ENCODE measurements at regions not wholly inside any gene's neighbourhood (a gene's known extent, or its start where the extent isn't known, plus 50 kb on each side); places are given as distances from the start of the nearest gene placed in this dataset.
A peak's percentile ranks its signal among the peaks of the same experiment; 100 is the strongest.
"Not testable (repeated sequence)": the region's sequence is repeated elsewhere in the genome, so short reads cannot be mapped to it uniquely, and the experiment has no call there.

- DNase-seq, result no peak
Observed at GRCh38 chr10:4252701-4253100, 467.7 kb upstream of the KLF6 start.

- no peak for DNase-seq
Observed at GRCh38 chr10:4250587-4250887, 465.5 kb upstream of the KLF6 start.

DNA sequence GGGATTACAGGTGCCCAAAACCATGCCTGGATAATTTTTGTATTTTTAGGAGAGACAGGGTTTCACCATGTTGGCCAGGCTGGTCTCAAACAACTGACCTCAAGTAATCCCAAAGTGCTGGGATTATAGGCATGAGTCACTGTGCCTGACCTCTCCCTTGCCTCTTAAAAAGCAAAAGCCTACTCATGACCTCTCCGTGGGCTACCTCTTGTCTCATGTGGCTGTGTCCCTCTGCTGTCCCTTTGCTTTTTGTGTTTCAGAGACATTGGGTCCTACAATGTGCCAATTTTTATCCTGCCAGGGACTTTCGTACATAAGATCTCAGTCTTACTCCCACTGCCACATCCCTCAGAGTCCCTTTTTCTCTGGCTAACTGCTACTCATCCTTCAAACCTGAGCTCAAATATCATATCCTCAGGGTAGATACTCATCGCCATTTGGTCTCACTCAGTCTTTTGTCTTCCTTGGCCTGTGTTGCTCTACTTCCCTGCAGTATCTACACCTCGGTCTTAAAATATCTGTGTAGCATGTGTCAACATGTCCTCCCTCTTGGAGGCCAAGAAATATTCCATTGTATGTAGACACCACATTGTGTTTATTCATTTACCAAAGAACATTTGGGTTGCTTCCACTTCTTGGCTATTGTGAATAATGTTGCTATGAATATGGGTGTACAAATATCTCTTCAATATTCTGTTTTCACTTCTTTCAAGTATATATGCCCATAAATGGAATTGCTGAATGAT lies 465.0 kb upstream of the KLF6 start:
- DNase-seq, result no peak

DNA sequence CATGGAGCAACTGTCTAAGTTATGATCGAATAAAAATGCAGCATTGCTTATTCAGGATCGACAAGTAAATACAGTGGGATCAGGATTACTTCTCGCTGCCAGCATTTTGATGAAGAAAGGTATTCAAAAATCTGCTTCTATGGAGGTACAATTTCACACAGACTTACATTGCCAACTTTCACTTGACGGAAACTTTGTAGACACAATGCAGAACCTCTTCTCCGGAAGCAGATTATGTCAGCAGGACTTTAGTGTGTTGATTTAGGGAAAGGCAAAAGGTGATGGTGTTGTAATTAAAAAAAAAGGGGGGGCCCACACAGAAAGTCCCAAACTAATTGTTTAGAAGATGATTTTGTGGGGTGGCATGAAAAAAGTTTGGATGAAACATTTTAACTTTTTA lies 462.4 kb upstream of the KLF6 start:
- no peak for DNase-seq

GRCh38 chr10:4246881-4247358 lies 461.9 kb upstream of the KLF6 start:
- peak; percentile 6 for DNase-seq

- peak; percentile 15 for DNase-seq
Observed at GRCh38 chr10:4243651-4244050, 458.6 kb upstream of the KLF6 start.

DNA sequence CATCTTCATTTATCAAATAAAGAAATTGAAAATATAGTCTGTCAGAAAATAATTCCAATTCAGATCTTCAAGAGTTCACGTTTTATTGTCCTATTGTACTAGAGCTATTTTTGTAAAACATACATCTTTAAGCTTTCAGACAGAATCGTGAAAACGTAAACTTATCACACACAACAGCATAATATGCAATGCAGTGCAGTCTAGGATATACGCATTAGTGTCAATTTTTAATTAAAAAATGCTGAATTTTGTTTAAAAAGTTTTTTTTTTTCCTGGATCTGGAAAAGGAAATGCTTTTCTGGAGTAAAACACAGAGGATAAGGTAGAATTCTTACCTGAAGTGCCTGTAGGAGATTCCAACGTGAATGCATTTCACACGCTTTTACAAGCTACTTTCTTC lies 458.2 kb upstream of the KLF6 start:
- DNase-seq, result no peak

- no peak for DNase-seq
Observed at GRCh38 chr10:4242561-4243035, 457.6 kb upstream of the KLF6 start.

DNA sequence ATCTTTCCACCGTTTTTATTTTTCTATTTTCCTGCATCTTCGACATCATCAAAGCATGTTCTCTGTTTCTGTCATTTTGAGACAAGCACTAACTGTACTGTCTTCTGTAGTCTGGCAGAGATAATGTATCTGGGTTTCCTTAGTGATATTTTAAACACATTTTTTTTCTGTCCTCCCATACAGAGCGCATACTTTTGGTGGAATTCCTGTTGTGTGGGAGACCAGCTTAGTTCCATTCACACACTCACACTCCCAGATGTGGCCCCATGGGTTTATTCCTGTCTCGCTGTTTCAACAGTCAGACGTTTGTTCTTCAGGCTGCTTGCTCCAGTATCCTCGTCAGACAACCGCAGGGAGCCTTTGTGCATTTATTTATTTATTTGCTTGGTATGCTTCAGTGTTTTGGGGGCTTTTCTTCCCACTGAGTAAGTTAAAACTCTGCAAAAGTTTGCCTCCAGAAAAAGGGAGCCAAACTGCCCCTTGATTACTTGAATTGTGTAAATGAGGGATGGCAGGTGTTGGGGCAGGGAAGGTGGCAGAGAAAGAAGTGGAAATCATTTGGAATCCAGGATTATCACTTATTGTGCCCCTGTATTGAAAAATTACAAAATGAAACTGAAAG lies 456.8 kb upstream of the KLF6 start:
- DNase-seq, result no peak

GRCh38 chr10:4240608-4241197 lies 455.7 kb upstream of the KLF6 start:
- no peak for DNase-seq

GRCh38 chr10:4239186-4239585 lies 454.2 kb upstream of the KLF6 start:
- no peak for DNase-seq

DNA sequence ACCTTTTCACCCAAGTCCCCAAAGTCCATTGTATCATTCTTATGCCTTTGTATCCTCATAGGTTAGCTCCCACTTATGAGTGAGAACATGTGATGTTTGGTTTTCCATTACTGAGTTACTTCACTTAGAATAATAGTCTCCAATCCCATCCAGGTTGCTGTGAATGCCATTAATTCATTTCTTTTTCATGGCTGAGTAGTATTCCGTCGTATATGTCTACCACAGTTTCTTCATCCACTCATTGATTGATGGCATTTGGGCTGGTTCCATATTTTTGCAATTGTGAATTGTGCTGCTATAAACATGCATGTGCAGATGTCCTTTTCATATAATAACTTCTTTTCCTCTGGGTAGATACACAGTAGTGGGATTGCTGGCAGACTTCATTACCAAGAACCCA lies 451.9 kb upstream of the KLF6 start:
- not testable (repeated sequence) for DNase-seq

DNA sequence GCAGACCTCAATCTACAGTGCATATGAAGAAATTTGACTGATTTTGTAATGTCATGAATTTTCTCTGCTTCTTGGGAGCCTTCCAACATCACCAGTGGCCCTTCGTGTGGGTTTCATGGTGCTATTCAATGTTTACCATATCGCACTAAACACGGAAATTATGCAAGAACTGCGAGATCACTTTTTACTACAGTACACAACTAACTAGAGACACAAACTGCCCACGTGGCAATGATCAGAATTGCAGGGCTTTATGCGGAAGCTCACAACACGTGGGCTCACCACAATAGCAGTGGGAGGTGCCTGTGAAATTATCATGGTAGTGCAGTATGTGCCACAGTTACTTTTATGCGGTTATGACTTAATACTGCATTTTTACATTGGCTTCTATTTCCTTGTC lies 449.7 kb upstream of the KLF6 start:
- DNase-seq, result peak; percentile 76

DNA sequence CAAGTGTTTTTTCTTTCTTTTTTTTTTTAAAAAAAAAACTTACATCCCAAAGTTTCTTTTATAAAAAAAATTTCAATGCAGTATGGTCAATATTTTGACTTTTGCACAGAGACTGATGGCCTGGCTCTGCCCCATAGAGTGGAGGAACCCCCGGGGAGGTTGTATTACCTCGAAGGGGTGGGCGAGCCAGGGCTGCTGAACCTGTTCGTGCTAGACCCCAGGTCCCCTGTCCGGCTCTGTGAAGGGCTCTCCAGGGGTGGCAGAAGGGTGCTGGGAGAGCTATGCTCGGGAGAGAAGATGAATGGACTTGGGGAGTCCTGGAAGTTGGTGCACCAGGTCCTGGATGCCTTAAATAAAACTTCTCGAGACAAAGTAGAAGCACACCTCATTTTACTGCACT lies 446.4 kb upstream of the KLF6 start:
- no peak for DNase-seq

- DNase-seq, result no peak
Observed at GRCh38 chr10:4230036-4230435, 445.0 kb upstream of the KLF6 start.

GRCh38 chr10:4229106-4229505 lies 444.1 kb upstream of the KLF6 start:
- DNase-seq, result no peak

- DNase-seq, result no peak
Observed at GRCh38 chr10:4227586-4227985, 442.6 kb upstream of the KLF6 start.

GRCh38 chr10:4226941-4227540 lies 442.0 kb upstream of the KLF6 start:
- DNase-seq, result no peak

DNA sequence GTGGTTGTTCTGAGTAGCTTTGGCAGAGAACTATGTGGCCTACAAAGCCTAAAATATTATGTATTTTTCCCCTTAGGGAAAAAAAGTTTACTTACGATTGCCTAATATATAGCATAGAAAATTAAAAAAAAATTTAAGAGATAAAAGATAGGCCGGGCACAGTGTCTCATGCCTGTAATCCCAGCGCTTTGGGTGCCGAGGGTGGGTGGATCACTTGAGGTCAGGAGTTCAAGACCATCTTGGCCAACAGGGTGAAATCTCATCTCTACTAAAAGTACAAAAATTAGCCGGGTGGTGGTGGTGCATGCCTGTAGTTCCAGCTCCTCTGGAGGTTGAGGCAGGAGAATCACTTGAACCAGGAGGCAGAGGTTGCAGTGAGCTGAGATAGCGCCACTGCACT lies 439.2 kb upstream of the KLF6 start:
- DNase-seq, result no peak

DNA sequence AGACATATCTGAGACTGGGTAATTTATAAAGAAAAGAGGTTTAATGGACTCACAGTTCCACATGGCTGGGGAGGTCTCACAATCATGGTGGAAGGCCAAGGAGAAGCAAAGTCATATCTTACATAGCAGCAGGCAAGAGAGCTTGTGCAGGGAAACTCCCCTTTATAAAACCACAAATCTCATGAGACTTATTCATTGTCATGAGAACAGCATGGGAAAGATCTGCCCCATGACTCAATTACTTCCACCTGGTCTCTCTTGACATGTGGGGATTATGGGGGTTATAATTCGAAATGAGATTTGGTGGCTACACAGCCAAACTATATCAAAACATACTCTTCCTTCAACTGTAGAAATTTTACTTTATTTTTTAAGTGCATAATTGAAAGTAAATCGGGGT lies 436.3 kb upstream of the KLF6 start:
- DNase-seq, result not testable (repeated sequence)

DNA sequence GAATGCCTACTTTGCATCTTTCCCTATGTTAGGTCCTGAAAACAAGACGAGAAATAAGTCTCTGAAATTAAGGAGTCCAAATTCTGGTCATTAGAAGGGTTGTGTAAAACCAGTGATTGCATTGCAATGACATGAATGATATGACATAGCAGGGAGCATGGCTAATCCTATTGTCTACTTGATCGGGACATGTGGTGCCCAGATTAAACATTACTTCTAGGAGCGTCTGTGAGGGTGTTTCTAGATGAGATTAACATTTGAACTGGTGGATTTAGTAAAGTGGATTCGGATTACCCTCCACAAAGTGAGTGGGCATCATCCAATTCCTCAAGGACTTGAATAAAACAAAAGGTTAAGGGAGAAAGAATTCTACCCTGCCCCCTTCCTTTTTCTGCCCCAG lies 434.9 kb upstream of the KLF6 start:
- DNase-seq, result no peak

DNA sequence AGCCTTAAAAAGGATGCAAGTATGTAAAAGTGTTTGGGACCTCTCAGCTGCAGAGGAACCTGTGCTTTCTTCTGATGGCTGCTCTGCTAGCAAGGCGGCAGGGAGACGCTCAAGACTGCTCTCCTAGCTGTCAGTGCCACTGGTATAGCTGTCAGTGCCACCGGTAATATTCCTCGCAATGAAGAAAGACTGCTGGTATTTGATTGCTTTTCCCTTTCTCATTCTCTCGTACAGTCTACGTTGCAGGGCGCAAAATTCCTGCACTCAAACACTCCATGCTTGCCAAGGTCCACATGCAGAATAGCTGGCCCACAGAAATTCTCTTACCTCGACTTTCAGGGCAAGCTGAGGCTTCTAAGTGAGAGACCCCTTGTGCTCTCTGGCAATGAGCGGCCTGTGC lies 432.6 kb upstream of the KLF6 start:
- DNase-seq, result no peak

DNA sequence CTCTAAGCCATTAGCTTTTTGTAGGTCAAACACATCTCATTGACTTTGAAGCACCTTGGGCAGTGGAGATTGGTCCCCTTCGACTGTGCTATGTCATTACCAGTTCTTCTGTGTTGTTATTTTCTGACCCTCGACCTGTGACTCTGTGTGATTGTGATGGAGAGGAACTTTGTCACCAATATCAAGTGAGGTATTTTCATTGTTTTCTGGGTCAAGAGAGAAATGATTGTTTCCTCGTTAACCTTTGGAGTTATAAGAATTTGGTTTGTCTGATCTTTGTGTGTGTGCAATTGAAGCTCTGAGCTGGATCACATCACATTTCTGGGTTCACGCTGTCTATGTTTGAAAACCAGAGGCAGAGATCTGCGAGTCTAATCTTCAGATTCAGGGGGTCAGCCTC lies 432.2 kb upstream of the KLF6 start:
- no peak for DNase-seq

GRCh38 chr10:4216726-4217125 lies 431.7 kb upstream of the KLF6 start:
- no peak for DNase-seq

Data from CD4-positive, alpha-beta T cell treated with Interleukin-4 for 4 hours (primary cell).